Sigmoid colon (tissue), 4 donors: ENCODE measurements at regions not wholly inside any gene's neighbourhood (a gene's known extent, or its start where the extent isn't known, plus 50 kb on each side); places are given as distances from the start of the nearest gene placed in this dataset.

Source experiments
- EP300 ChIP-seq, 4 donors: sonication (generic); formaldehyde crosslinking; IDR thresholded peaks; one replicate each; pipeline ENCODE4 v1.6.1; 2017; ENCODE audit warnings: antibody characterized with exemption in 4 of 4
- TF ChIP-seq, protein P1 (sequence below), 4 experiments: fragments of 450-650 bp in 3 of 4; fragments of 200-600 bp in 1 of 4; IDR thresholded peaks; one replicate each; pipeline ENCODE4 v1.5.1; 2016 to 2019; ENCODE audit warnings: antibody characterized with exemption in 4 of 4, mild to moderate bottlenecking in 3 of 4, moderate library complexity in 2 of 4

DNA sequence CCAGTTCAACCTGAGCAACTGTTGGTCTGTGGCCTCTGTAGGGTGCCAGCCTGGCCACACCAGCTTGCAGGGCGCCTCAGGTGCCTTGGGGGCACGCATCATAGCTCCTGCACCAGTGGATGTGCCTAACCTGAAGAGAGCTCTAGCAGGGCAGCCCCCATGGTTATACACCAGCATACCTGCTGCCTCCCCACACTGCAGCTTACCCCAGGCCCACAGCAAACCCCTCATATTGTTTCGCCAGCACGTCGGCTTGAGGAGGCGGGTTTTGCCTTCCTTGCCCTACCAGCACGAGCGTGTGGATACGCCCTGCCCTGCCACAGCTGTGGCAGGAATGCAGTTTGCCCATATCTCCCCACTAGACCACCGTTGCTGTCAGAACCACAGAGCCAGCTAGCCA lies 435.9 kb downstream of the SLCO4C1 start:
- TF ChIP-seq, protein P1, sequence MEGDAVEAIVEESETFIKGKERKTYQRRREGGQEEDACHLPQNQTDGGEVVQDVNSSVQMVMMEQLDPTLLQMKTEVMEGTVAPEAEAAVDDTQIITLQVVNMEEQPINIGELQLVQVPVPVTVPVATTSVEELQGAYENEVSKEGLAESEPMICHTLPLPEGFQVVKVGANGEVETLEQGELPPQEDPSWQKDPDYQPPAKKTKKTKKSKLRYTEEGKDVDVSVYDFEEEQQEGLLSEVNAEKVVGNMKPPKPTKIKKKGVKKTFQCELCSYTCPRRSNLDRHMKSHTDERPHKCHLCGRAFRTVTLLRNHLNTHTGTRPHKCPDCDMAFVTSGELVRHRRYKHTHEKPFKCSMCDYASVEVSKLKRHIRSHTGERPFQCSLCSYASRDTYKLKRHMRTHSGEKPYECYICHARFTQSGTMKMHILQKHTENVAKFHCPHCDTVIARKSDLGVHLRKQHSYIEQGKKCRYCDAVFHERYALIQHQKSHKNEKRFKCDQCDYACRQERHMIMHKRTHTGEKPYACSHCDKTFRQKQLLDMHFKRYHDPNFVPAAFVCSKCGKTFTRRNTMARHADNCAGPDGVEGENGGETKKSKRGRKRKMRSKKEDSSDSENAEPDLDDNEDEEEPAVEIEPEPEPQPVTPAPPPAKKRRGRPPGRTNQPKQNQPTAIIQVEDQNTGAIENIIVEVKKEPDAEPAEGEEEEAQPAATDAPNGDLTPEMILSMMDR (IDR thresholded peaks at IDR 0.05): no peak
- no peak for TF ChIP-seq EP300 (IDR thresholded peaks at IDR 0.05)
